ENCODE measurements at regions not wholly inside any gene's neighbourhood (a gene's known extent, or its start where the extent isn't known, plus 50 kb on each side); places are given as distances from the start of the nearest gene placed in this dataset.

DNA sequence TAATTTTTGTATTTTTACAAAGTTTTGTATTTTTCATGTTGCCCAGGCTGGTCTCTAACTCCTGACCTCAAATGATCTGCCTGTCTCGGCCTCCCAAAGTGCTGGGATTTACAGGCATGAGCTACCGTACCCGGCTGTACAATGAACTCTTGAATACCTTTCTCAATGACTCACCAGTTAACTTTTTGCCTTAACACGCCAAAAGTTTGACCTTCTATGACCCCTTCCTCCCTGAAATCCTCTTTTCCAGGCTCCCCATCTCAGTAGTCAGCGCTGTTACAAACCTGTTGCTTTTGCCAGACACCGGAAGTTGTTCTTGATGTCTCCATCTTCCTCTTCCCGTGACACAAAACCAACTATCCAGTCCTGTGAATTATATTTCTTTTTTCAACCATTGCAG is 158.1 kb upstream of the ASIC2 start:
- Histone ChIP-seq H3K4me3 (ENCODE audit: low read depth, low read length) (no peak overlapping the region), H3K27ac (ENCODE audit: low read depth, low read length) (no peak overlapping the region), H3K9me3 (ENCODE audit: control insufficient read depth, insufficient read depth, low read length) (no peaks in the 10 kb centered on the region; the same call in 1 of the 2 replicates), H3K27me3 (ENCODE audit: control insufficient read depth, insufficient read depth, low read length) (no peaks in the 10 kb centered on the region)
- CTCF ChIA-PET, result no interaction called here
- POLR2A ChIA-PET, result no interaction called here
- DNase-seq (ENCODE audit: low read depth, low spot score), result no peak
- TF ChIP-seq, protein P1, sequence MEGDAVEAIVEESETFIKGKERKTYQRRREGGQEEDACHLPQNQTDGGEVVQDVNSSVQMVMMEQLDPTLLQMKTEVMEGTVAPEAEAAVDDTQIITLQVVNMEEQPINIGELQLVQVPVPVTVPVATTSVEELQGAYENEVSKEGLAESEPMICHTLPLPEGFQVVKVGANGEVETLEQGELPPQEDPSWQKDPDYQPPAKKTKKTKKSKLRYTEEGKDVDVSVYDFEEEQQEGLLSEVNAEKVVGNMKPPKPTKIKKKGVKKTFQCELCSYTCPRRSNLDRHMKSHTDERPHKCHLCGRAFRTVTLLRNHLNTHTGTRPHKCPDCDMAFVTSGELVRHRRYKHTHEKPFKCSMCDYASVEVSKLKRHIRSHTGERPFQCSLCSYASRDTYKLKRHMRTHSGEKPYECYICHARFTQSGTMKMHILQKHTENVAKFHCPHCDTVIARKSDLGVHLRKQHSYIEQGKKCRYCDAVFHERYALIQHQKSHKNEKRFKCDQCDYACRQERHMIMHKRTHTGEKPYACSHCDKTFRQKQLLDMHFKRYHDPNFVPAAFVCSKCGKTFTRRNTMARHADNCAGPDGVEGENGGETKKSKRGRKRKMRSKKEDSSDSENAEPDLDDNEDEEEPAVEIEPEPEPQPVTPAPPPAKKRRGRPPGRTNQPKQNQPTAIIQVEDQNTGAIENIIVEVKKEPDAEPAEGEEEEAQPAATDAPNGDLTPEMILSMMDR (IDR thresholded peaks at IDR 0.05; ENCODE audit: low read depth, low read length), result no peak

DNA sequence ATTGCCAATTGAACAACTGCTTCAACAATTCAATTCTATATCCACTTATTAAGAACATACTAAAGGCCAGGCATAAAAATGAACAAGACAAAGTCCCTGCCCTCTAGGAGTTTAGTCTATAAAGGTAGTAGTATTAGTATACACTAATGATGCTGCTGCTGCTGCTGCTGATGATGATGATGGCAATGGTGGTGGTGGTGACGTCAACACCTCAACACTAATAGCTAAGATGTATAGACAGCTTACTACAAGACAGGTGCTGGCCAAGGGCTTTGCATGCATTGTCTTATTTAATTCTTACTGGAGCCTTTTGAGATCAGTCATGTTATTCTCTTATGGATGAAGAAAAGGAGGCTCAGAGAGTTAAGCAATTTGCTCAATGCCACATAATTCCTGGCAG is 164.4 kb upstream of the ASIC2 start:
- no peak overlapping the region for H3K27ac ChIP-seq (ENCODE audit: low read depth, low read length)
- ChIA-PET POLR2A (no interaction called here), CTCF (no interaction called here)
- H3K4me3 ChIP-seq (ENCODE audit: low read depth, low read length), result no peak overlapping the region
- H3K9me3 ChIP-seq (ENCODE audit: control insufficient read depth, insufficient read depth, low read length), result no peaks in the 10 kb centered on the region
- no peak for DNase-seq (ENCODE audit: low read depth, low spot score)
- TF ChIP-seq, protein P1 (IDR thresholded peaks at IDR 0.05; ENCODE audit: low read depth, low read length), result no peak
- no peaks in the 10 kb centered on the region for H3K27me3 ChIP-seq (ENCODE audit: control insufficient read depth, insufficient read depth, low read length)

DNA sequence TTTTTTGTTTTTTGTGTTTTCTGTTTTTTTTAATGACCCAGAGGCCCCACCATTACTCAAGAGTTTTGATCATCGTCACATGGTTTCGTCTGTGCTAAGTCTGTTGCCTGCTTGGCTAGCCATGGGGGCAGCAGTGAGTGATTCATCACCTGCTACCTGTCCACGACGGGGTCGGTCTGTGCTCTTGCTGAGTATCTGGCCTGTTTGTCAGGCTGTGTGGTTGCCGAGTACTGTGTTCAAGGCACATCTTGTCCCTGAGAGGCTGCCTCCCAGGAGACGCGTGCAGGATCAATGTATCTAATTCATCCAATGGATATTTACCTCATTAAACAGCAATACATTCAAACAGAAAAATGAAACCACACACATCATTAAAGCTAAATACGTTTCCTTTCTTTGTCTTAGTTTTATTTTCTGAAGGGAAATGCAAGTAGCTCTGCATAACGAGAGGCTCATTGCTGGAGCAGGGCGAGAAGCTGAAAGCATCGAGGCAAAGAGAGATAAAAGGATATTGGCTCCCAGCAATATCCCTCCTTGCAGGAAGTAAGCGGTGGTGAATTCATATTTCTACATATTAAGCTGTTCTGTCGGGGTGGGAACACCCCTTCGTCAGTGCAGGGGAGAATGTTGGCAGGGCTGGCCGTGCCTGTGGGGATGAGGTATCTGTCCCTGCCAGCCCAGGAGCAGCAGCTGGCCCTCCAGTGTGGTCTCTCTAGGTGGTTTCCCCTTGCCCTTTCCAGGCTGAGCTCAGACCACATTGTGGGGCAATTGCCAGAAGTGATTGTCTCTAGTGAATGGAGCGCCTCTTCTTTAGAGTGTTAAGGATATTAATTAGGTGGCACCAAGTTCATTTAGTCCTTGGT is 166.2 kb upstream of the ASIC2 start:
- Histone ChIP-seq H3K9me3 (ENCODE audit: control insufficient read depth, insufficient read depth, low read length) (no peaks in the 10 kb centered on the region), H3K27ac (ENCODE audit: low read depth, low read length) (no peak overlapping the region), H3K4me3 (ENCODE audit: low read depth, low read length) (no peak overlapping the region), H3K27me3 (ENCODE audit: control insufficient read depth, insufficient read depth, low read length) (no peaks in the 10 kb centered on the region)
- POLR2A ChIA-PET, result no interaction called here
- no peak for DNase-seq (ENCODE audit: low read depth, low spot score)
- CTCF ChIA-PET, result no interaction called here
- TF ChIP-seq, protein P1 (IDR thresholded peaks at IDR 0.05; ENCODE audit: low read depth, low read length), result no peak

DNA sequence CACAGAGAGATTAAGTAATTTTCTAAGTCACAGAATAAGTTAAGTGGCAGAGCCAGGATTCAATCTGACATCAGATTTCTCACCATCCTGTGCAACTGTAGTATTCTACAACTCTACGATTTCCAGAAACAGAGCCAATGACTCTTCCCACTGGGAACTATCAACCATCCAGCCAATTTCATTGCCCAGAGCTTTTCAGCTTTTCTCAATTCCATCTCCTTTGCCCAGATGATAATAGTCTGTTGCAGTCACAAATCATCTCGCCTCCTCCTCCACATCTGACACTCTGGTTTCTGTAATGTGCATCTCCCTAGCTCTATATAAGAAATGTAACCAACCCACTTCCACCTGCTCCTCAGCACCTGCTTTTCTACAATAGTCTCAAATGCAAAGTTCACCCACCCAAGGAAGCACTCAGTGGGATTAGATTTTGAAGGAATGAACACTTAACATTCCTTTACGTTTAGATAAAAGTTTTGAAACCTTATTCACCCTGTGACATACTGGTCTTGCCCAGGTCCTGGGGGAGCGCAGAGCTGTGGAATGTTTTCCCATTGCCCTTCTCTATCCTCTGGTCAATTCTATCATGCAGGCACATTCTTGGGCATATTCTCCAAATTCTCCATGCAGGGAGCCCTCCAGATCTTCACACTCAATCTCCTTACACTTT is 167.8 kb upstream of the ASIC2 start:
- no peak overlapping the region for H3K27ac ChIP-seq (ENCODE audit: low read depth, low read length)
- no peaks in the 10 kb centered on the region for H3K9me3 ChIP-seq (ENCODE audit: control insufficient read depth, insufficient read depth, low read length)
- ChIA-PET CTCF (no interaction called here), POLR2A (no interaction called here)
- no peak for DNase-seq (ENCODE audit: low read depth, low spot score)
- H3K27me3 ChIP-seq (ENCODE audit: control insufficient read depth, insufficient read depth, low read length), result no peaks in the 10 kb centered on the region
- no peak overlapping the region for H3K4me3 ChIP-seq (ENCODE audit: low read depth, low read length)
- TF ChIP-seq, protein P1 (IDR thresholded peaks at IDR 0.05; ENCODE audit: low read depth, low read length), result no peak

DNA sequence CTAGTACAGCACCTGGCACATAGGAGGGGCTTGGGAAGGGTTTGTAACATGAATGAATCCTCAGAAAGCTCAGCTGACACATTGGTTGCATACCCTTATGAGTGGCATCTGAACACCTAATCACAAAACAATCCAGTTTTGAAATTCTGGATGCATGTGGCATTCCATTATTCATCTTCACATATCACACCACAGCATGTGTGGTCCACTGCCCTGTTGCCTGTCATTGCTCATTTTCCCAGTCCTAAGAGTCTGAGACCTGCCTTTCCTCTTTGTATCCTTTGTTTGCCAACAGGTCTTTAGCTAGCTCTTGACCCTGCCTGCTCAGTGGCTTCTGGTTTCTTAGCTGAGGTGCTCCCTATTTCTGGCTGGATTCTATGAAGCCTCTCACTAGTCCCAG is 170.8 kb upstream of the ASIC2 start:
- ChIA-PET CTCF (no interaction called here), POLR2A (no interaction called here)
- H3K27ac ChIP-seq (ENCODE audit: low read depth, low read length), result no peak overlapping the region
- no peak overlapping the region for H3K4me3 ChIP-seq (ENCODE audit: low read depth, low read length)
- peaks cover under 1% of the 10 kb centered on the region; the same call in 1 of the 2 replicates for H3K9me3 ChIP-seq (ENCODE audit: control insufficient read depth, insufficient read depth, low read length)
- TF ChIP-seq, protein P1 (IDR thresholded peaks at IDR 0.05; ENCODE audit: low read depth, low read length), result no peak
- no peak for DNase-seq (ENCODE audit: low read depth, low spot score)
- H3K27me3 ChIP-seq (ENCODE audit: control insufficient read depth, insufficient read depth, low read length), result no peaks in the 10 kb centered on the region

Data from AG04450 (cell line).